Progenitor cell of endocrine pancreas (in vitro differentiated cells): ENCODE measurements at regions not wholly inside any gene's neighbourhood (a gene's known extent, or its start where the extent isn't known, plus 50 kb on each side); places are given as distances from the start of the nearest gene placed in this dataset.

Source experiments
- DNase-seq: peaks from one replicate; pipeline ENCODE4 v3.0.0; 2021; ENCODE audit warnings: low spot score; ENCODE audit not compliant: unreplicated experiment
- H3K27ac Mint-ChIP-seq: 2 replicates; pipeline ENCODE4 v1.8.0; 2021; ENCODE audit warnings: mild to moderate bottlenecking, moderate library complexity, mixed read lengths
- H3K27me3 Mint-ChIP-seq: 2 replicates; pipeline ENCODE4 v1.8.0; 2021; ENCODE audit warnings: mixed read lengths
- H3K36me3 Mint-ChIP-seq: 2 replicates; pipeline ENCODE4 v1.8.0; 2022; ENCODE audit warnings: mixed read lengths; ENCODE audit not compliant: insufficient read depth
- H3K4me1 Mint-ChIP-seq: 2 replicates; pipeline ENCODE4 v1.8.0; 2021; ENCODE audit warnings: low read depth, mixed read lengths
- H3K4me3 Mint-ChIP-seq: 2 replicates; pipeline ENCODE4 v1.8.0; 2021; ENCODE audit warnings: low read depth, mild to moderate bottlenecking, moderate library complexity, mixed read lengths
- H3K9me3 Mint-ChIP-seq: 2 replicates; pipeline ENCODE4 v1.8.0; 2021; ENCODE audit warnings: low read depth, mixed read lengths
- CTCF ChIP-seq: fragments of 200-600 bp; sonication (generic); IDR thresholded peaks from one replicate; pipeline ENCODE4 v1.5.0; 2021; ENCODE audit warnings: antibody characterized with exemption, mild to moderate bottlenecking; ENCODE audit not compliant: unreplicated experiment

- Mint-ChIP-seq H3K4me1 (no peaks in the 10 kb centered on the region), H3K4me3 (no peak overlapping the region), H3K36me3 (no peaks in the 10 kb centered on the region), H3K27me3 (peaks cover 3% of the 10 kb centered on the region), H3K9me3 (no peaks in the 10 kb centered on the region), H3K27ac (no peak overlapping the region)
- TF ChIP-seq CTCF: no peak
- DNase-seq: no peak
Measured at GRCh38 chr2:23289671-23290070, 95.3 kb upstream of the KLHL29 start.

GRCh38 chr2:23291239-23291638 is 93.7 kb upstream of the KLHL29 start:
- Mint-ChIP-seq H3K4me1 (no peaks in the 10 kb centered on the region), H3K4me3 (no peak overlapping the region), H3K27me3 (peaks cover 8% of the 10 kb centered on the region), H3K36me3 (no peaks in the 10 kb centered on the region), H3K27ac (no peak overlapping the region), H3K9me3 (no peaks in the 10 kb centered on the region)
- TF ChIP-seq CTCF: no peak
- DNase-seq: no peak

DNA sequence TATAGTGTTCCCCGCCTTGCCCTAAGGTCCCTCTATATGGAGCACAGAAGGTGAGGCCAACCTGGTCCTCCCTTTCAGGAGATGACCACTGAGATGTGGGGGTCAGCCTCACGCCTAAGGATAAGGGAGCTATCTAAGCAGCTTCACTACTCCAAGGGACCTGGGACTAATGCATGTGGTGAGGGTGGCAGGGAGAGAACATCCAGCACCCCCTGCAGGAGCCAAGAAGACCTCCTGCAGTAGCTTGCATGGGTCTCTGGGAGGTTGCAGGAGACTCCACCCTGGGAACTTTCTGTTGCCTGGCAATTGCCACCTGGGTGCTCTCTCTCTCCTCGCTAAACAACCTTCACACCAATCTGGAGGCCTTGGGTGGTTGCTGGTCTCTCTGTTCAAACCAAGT is 93.0 kb upstream of the KLHL29 start:
- no peak overlapping the region for H3K4me3 Mint-ChIP-seq
- no peaks in the 10 kb centered on the region for H3K36me3 Mint-ChIP-seq
- TF ChIP-seq CTCF: no peak
- no peaks in the 10 kb centered on the region for H3K4me1 Mint-ChIP-seq
- DNase-seq: no peak
- H3K27ac Mint-ChIP-seq: no peak overlapping the region
- no peaks in the 10 kb centered on the region for H3K9me3 Mint-ChIP-seq
- H3K27me3 Mint-ChIP-seq: peaks cover 11% of the 10 kb centered on the region

DNA sequence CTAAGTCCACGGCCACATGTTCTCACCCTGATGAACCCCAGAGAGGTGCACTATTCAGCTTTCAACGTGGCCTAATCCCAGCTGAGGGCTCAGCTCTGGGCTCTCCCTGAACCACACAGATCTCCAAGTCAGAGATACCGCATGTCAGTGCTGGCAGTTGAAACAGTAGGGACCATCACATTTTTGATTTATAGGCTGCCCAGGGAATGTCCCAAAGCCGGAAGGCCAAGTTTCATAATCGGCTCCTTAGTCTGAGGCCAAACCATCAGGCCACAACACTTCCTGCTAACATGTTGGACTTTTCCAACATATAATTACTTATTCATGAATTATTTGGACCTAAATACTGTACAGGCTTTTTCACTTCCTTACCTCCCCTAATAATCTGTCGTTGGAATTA is 91.9 kb upstream of the KLHL29 start:
- Mint-ChIP-seq H3K27ac (no peak overlapping the region), H3K27me3 (peaks cover 11% of the 10 kb centered on the region), H3K9me3 (no peaks in the 10 kb centered on the region), H3K4me1 (no peaks in the 10 kb centered on the region), H3K36me3 (no peaks in the 10 kb centered on the region), H3K4me3 (no peak overlapping the region)
- DNase-seq: no peak
- no peak for TF ChIP-seq CTCF

DNA sequence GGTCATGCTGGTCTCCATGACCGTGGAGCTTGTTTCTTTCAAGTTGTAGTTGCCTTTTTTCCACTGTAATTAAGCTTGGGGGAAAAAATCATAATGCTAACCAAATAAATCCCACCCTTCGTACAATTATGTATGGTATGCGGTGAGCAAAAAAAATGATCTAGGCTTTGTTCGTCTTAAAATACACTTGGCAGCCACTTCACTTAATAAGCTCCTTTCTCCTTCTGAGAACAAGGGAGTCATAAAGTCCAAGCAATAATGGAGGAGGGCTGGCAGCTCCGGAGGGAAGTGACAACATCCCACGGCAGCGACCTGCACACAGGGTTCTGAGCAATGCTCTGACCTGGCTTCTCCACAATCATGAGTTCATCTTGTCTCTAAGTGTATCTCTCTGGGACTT is 91.2 kb upstream of the KLHL29 start:
- no peak for DNase-seq
- TF ChIP-seq CTCF: no peak
- H3K9me3 Mint-ChIP-seq: no peaks in the 10 kb centered on the region
- no peaks in the 10 kb centered on the region for H3K36me3 Mint-ChIP-seq
- H3K27me3 Mint-ChIP-seq: peaks cover 14% of the 10 kb centered on the region
- H3K4me3 Mint-ChIP-seq: no peak overlapping the region
- no peak overlapping the region for H3K27ac Mint-ChIP-seq
- no peaks in the 10 kb centered on the region for H3K4me1 Mint-ChIP-seq
